Fibroblast of lung (primary cell): ENCODE measurements at regions not wholly inside any gene's neighbourhood (a gene's known extent, or its start where the extent isn't known, plus 50 kb on each side); places are given as distances from the start of the nearest gene placed in this dataset.

ENCODE experiments used
- DNase-seq, 2 donors: peaks; one replicate each; pipeline versions ENCODE4 v3.0.0 to v3.0.0-alpha.2; 2010; ENCODE audit warnings: low read depth in 2 of 2
- H2AFZ ChIP-seq: 2 replicates; pipeline ENCODE4 v1.5.1; 2012; ENCODE audit warnings: low read length, control low read depth, inconsistent platforms
- H3K27ac ChIP-seq: 2 replicates; pipeline ENCODE4 v1.5.1; 2011; ENCODE audit warnings: low read length, control low read depth; ENCODE audit not compliant: insufficient read depth
- H3K27me3 ChIP-seq: 2 replicates; pipeline ENCODE4 v1.5.1; 2011; ENCODE audit warnings: mild to moderate bottlenecking, low read length; ENCODE audit not compliant: control insufficient read depth, insufficient read depth
- H3K36me3 ChIP-seq: 2 replicates; pipeline ENCODE4 v1.5.1; 2011; ENCODE audit warnings: low read length; ENCODE audit not compliant: control insufficient read depth, insufficient read depth
- H3K4me1 ChIP-seq: 2 replicates; pipeline ENCODE4 v1.5.1; 2011; ENCODE audit warnings: low read length; ENCODE audit not compliant: control insufficient read depth, insufficient read depth; ENCODE audit errors: extremely low read depth
- H3K4me2 ChIP-seq: 2 replicates; pipeline ENCODE4 v1.5.1; 2011; ENCODE audit warnings: low read length, control low read depth; ENCODE audit not compliant: insufficient read depth; ENCODE audit errors: extremely low read depth
- H3K4me3 ChIP-seq, 4 experiments: fragments of 200-600 bp in 1 of 4; sonication (generic) in 1 of 4; replicated peaks in 1 of 4; 2 replicates each; pipeline ENCODE4 v1.5.1; 2011 to 2016; ENCODE audit warnings: low read length in 4 of 4, low read depth in 3 of 4, mild to moderate bottlenecking in 3 of 4, control low read depth in 2 of 4, inconsistent platforms in 1 of 4, mixed read lengths in 1 of 4; ENCODE audit not compliant: insufficient read depth in 1 of 4; ENCODE audit errors: control extremely low read depth in 1 of 4
- H3K79me2 ChIP-seq: 2 replicates; pipeline ENCODE4 v1.5.1; 2012; ENCODE audit warnings: mild to moderate bottlenecking, low read length, inconsistent platforms; ENCODE audit not compliant: control insufficient read depth, insufficient read depth
- H3K9ac ChIP-seq: 2 replicates; pipeline ENCODE4 v1.5.1; 2011; ENCODE audit warnings: mild to moderate bottlenecking, low read length, control low read depth; ENCODE audit not compliant: insufficient read depth
- H3K9me3 ChIP-seq: 2 replicates; pipeline ENCODE4 v1.5.1; 2012; ENCODE audit warnings: low read depth, low read length; ENCODE audit not compliant: control insufficient read depth, insufficient read depth
- H4K20me1 ChIP-seq: 2 replicates; pipeline ENCODE4 v1.5.1; 2011; ENCODE audit warnings: low read length; ENCODE audit not compliant: control insufficient read depth, insufficient read depth; ENCODE audit errors: extremely low read depth
- CTCF ChIP-seq, 2 donors: IDR thresholded peaks in 1 of 2; conservative IDR thresholded peaks in 1 of 2; 1 replicate in 1 of 2; 2 replicates in 1 of 2; pipeline ENCODE4 v1.5.1; 2011 to 2012; ENCODE audit warnings: low read length in 2 of 2, control low read depth in 1 of 2, inconsistent platforms in 1 of 2, low read depth in 1 of 2, mild to moderate bottlenecking in 1 of 2
- EZH2 ChIP-seq: IDR thresholded peaks from 2 replicates; pipeline ENCODE4 v1.5.1; 2012; ENCODE audit warnings: low read length, control low read depth, mild to moderate bottlenecking; ENCODE audit errors: missing control alignments

GRCh38 chr2:7785700-7786099 lies 868.5 kb downstream of the RNF144A start:
- Histone ChIP-seq H3K4me1 (no peaks in the 10 kb centered on the region), H3K27ac (no peak overlapping the region), H2AFZ (no peak overlapping the region), H3K4me3 (no peak overlapping the region), H3K27me3 (no peaks in the 10 kb centered on the region), H3K9me3 (no peaks in the 10 kb centered on the region), H3K4me2 (no peak overlapping the region), H3K9ac (no peak overlapping the region), H4K20me1 (no peaks in the 10 kb centered on the region), H3K79me2 (no peaks in the 10 kb centered on the region), H3K36me3 (no peaks in the 10 kb centered on the region)
- TF ChIP-seq CTCF (conservative IDR thresholded peaks at IDR 0.05 in 1 of 2, IDR thresholded peaks at IDR 0.05 in 1 of 2; ENCODE audit: low read depth in 1 of 2, low read length in 2 of 2) = no peak
- TF ChIP-seq EZH2 = no peak
- DNase-seq = no peak

- H3K27ac ChIP-seq = no peak overlapping the region
- peak in 1 of 2 donors; percentile 1 for DNase-seq
These were observed 871.5 kb downstream of the RNF144A start for GRCh38 chr2:7788736-7789135.

GRCh38 chr2:7792031-7792651 lies 874.9 kb downstream of the RNF144A start:
- no peaks in the 10 kb centered on the region for H4K20me1 ChIP-seq
- H3K9me3 ChIP-seq = no peaks in the 10 kb centered on the region
- H3K4me2 ChIP-seq = no peak overlapping the region
- H2AFZ ChIP-seq = no peak overlapping the region
- no peak overlapping the region for H3K9ac ChIP-seq
- peak in 1 of 2 donors; percentile 6 for DNase-seq
- no peaks in the 10 kb centered on the region for H3K79me2 ChIP-seq
- H3K36me3 ChIP-seq = no peaks in the 10 kb centered on the region
- no peaks in the 10 kb centered on the region for H3K4me1 ChIP-seq
- no peaks in the 10 kb centered on the region for H3K27me3 ChIP-seq
- H3K4me3 ChIP-seq = no peak overlapping the region
- no peak overlapping the region for H3K27ac ChIP-seq
- no peak for TF ChIP-seq EZH2

More at GRCh38 chr2:7788736-7789135, 871.5 kb downstream of the RNF144A start:
- H2AFZ ChIP-seq = no peak overlapping the region
- H3K79me2 ChIP-seq = no peaks in the 10 kb centered on the region
- H3K9ac ChIP-seq = no peak overlapping the region
- no peaks in the 10 kb centered on the region for H3K9me3 ChIP-seq
- H3K36me3 ChIP-seq = no peaks in the 10 kb centered on the region
- H3K4me1 ChIP-seq = no peaks in the 10 kb centered on the region
- H3K4me2 ChIP-seq = no peak overlapping the region
- no peak overlapping the region for H3K4me3 ChIP-seq
- no peaks in the 10 kb centered on the region for H4K20me1 ChIP-seq
- no peaks in the 10 kb centered on the region for H3K27me3 ChIP-seq
- TF ChIP-seq EZH2 (no peak), CTCF (conservative IDR thresholded peaks at IDR 0.05 in 1 of 2, IDR thresholded peaks at IDR 0.05 in 1 of 2; ENCODE audit: low read depth in 1 of 2, low read length in 2 of 2) (no peak)
